ENCODE measurements at regions not wholly inside any gene's neighbourhood (a gene's known extent, or its start where the extent isn't known, plus 50 kb on each side); places are given as distances from the start of the nearest gene placed in this dataset.

DNA sequence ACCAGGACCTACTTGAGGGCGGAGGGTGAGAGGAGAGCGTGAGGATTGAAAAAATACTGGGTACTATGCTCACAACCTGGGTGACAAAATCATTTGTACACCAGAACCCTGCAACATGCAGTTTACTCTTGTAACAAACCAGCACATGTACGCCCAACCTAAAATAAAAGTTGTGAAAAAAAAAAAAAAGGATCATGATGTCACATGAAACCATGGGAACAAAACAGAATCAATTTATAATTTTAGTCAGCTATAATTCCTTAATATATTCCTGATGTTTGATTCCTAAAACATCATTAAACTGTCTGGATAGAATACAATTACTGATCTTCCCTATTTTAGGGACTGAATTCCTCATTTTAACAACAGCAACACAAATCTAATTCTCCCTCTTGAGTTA is 160.6 kb upstream of the SPRY2 start:
- no peak for DNase-seq (ENCODE audit: low spot score)
- Histone ChIP-seq H3K27me3 (ENCODE audit: insufficient read depth, poor library complexity, severe bottlenecking) (no peaks in the 10 kb centered on the region), H3K27ac (ENCODE audit: poor library complexity, severe bottlenecking) (no peak overlapping the region), H3K4me1 (ENCODE audit: insufficient read depth, poor library complexity, severe bottlenecking) (no peaks in the 10 kb centered on the region), H3K4me3 (ENCODE audit: severe bottlenecking) (no peak overlapping the region), H3K36me3 (ENCODE audit: low read depth) (no peaks in the 10 kb centered on the region), H3K9me3 (ENCODE audit: severe bottlenecking) (no peaks in the 10 kb centered on the region)
- TF ChIP-seq, protein P1, sequence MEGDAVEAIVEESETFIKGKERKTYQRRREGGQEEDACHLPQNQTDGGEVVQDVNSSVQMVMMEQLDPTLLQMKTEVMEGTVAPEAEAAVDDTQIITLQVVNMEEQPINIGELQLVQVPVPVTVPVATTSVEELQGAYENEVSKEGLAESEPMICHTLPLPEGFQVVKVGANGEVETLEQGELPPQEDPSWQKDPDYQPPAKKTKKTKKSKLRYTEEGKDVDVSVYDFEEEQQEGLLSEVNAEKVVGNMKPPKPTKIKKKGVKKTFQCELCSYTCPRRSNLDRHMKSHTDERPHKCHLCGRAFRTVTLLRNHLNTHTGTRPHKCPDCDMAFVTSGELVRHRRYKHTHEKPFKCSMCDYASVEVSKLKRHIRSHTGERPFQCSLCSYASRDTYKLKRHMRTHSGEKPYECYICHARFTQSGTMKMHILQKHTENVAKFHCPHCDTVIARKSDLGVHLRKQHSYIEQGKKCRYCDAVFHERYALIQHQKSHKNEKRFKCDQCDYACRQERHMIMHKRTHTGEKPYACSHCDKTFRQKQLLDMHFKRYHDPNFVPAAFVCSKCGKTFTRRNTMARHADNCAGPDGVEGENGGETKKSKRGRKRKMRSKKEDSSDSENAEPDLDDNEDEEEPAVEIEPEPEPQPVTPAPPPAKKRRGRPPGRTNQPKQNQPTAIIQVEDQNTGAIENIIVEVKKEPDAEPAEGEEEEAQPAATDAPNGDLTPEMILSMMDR (IDR thresholded peaks at IDR 0.05; ENCODE audit: poor library complexity, severe bottlenecking), result no peak
- no peak for ATAC-seq (ENCODE audit: low read depth)

DNA sequence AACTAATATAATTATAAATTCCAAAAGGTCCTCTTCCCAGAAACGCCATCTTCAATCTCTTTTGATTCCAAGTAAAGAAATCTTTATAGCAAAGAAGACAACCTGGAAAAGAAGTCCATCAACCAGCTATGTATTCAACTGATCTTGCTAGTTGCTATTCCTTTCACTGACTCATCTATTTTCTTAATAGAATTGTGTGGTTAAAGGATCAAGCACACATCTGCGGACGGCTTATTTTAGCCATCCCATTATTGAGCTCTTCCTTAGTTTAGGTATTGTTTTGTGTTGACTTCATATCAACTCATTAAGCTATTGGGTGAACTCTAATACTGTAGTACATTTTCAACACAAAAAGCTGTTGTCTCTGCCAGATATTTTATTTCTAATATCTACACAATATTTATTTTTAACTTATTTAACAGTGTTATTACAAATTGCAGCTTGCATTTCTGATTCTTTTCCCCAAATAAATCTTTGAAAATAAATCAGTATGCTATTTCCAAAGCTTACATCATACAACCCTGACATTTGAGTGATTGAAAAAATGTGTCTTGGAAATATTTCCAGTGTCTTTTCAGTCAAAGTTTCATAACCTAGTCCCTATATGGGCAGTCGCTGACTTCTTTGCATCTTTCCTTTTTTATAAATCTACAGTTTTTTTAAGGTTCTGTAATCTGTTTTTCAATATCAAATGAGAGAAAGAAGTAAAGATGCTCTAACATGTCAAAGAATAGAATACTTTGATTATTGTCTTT is 158.8 kb upstream of the SPRY2 start:
- no peaks in the 10 kb centered on the region for H3K27me3 ChIP-seq (ENCODE audit: insufficient read depth, poor library complexity, severe bottlenecking)
- no peak overlapping the region for H3K27ac ChIP-seq (ENCODE audit: poor library complexity, severe bottlenecking)
- TF ChIP-seq, protein P1 (IDR thresholded peaks at IDR 0.05; ENCODE audit: poor library complexity, severe bottlenecking), result no peak
- H3K4me3 ChIP-seq (ENCODE audit: severe bottlenecking), result no peak overlapping the region
- no peaks in the 10 kb centered on the region for H3K9me3 ChIP-seq (ENCODE audit: severe bottlenecking)
- H3K36me3 ChIP-seq (ENCODE audit: low read depth), result no peaks in the 10 kb centered on the region
- DNase-seq (ENCODE audit: low spot score) (no peak), ATAC-seq (ENCODE audit: low read depth) (no peak)
- no peaks in the 10 kb centered on the region for H3K4me1 ChIP-seq (ENCODE audit: insufficient read depth, poor library complexity, severe bottlenecking)

DNA sequence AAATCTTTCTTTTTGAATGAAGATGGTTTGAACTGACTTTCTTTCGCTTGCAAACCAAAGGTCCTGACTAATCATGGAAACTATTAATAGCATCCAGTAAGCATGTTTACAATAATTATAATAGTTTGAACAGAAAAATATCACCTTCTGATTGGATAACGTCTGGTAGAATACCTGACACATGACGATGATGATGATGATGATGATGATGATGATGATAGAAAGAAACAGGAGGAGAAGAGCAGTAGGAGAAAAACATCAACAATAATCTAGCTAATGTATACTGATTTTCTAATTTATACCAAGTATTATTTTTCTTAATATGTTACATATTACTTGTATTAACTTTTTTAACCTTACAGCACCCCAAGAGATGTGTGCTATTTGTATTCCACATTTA is 157.5 kb upstream of the SPRY2 start:
- no peak for ATAC-seq (ENCODE audit: low read depth)

DNA sequence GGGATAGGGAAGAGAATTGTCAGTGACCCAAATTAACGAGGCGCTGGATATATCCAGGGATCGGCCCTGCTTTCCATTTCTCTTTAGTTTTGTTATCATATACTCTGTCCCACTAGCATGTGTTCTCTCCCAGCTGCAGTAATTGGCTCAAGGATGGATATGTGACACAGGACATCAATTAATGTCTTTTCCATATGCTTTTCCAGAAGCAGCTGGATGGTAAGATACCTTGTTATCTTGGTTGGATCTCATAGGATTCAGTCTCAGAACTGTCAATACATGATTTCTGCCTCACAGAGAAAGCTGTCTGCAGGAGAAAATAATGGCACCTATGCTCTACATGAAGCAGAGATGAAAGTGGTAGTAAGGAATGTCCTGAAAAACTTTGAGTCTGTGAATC is 157.1 kb upstream of the SPRY2 start:
- H3K9me3 ChIP-seq (ENCODE audit: severe bottlenecking), result no peaks in the 10 kb centered on the region
- H3K27ac ChIP-seq (ENCODE audit: poor library complexity, severe bottlenecking), result no peak overlapping the region
- TF ChIP-seq, protein P1 (IDR thresholded peaks at IDR 0.05; ENCODE audit: poor library complexity, severe bottlenecking), result no peak
- H3K27me3 ChIP-seq (ENCODE audit: insufficient read depth, poor library complexity, severe bottlenecking), result no peaks in the 10 kb centered on the region
- DNase-seq (ENCODE audit: low spot score), result no peak
- H3K4me1 ChIP-seq (ENCODE audit: insufficient read depth, poor library complexity, severe bottlenecking), result no peaks in the 10 kb centered on the region
- H3K4me3 ChIP-seq (ENCODE audit: severe bottlenecking), result no peak overlapping the region
- H3K36me3 ChIP-seq (ENCODE audit: low read depth), result no peaks in the 10 kb centered on the region
- ATAC-seq (ENCODE audit: low read depth), result no peak

More for the DNA sequence above, 157.5 kb upstream of the SPRY2 start:
- Histone ChIP-seq H3K4me1 (ENCODE audit: insufficient read depth, poor library complexity, severe bottlenecking) (no peaks in the 10 kb centered on the region), H3K27me3 (ENCODE audit: insufficient read depth, poor library complexity, severe bottlenecking) (no peaks in the 10 kb centered on the region), H3K27ac (ENCODE audit: poor library complexity, severe bottlenecking) (no peak overlapping the region), H3K9me3 (ENCODE audit: severe bottlenecking) (no peaks in the 10 kb centered on the region), H3K4me3 (ENCODE audit: severe bottlenecking) (no peak overlapping the region), H3K36me3 (ENCODE audit: low read depth) (no peaks in the 10 kb centered on the region)
- DNase-seq (ENCODE audit: low spot score), result no peak
- TF ChIP-seq, protein P1 (IDR thresholded peaks at IDR 0.05; ENCODE audit: poor library complexity, severe bottlenecking), result no peak

DNA sequence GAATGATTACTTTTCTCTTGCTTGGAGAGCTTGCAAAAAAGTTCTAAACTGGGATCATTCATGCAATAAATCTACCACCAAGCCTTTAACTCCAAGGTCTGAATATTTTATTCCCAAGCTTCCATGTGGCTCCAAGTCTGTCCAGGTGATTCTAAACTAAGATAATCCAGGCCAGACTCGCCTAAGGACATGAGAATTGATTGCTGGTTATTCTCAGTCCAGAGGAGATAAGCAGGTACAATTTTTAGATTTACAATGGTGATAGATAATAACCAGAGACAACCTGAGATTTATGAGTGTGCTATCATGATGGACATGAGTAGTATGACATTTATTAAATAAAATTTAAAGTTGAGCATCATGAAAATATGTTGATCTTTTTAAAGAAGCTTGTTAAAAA is 156.5 kb upstream of the SPRY2 start:
- Histone ChIP-seq H3K9me3 (ENCODE audit: severe bottlenecking) (no peaks in the 10 kb centered on the region), H3K27ac (ENCODE audit: poor library complexity, severe bottlenecking) (no peak overlapping the region), H3K4me1 (ENCODE audit: insufficient read depth, poor library complexity, severe bottlenecking) (no peaks in the 10 kb centered on the region), H3K36me3 (ENCODE audit: low read depth) (no peaks in the 10 kb centered on the region), H3K27me3 (ENCODE audit: insufficient read depth, poor library complexity, severe bottlenecking) (no peaks in the 10 kb centered on the region), H3K4me3 (ENCODE audit: severe bottlenecking) (no peak overlapping the region)
- no peak for DNase-seq (ENCODE audit: low spot score)
- ATAC-seq (ENCODE audit: low read depth), result no peak
- TF ChIP-seq, protein P1 (IDR thresholded peaks at IDR 0.05; ENCODE audit: poor library complexity, severe bottlenecking), result no peak
